Liver (tissue), 8 donors: ENCODE measurements at regions not wholly inside any gene's neighbourhood (a gene's known extent, or its start where the extent isn't known, plus 50 kb on each side); places are given as distances from the start of the nearest gene placed in this dataset.
A peak's percentile ranks its signal among the peaks of the same experiment; 100 is the strongest.

ENCODE experiments used
- DNase-seq: peaks from one replicate; pipeline ENCODE4 v3.0.0-alpha.2; 2017; ENCODE audit warnings: low spot score
- H3K27ac ChIP-seq, 2 donors: one replicate each; pipeline ENCODE4 v1.7.0; 2013; ENCODE audit warnings: inconsistent platforms in 2 of 2, low read length in 2 of 2, control low read depth in 1 of 2, low read depth in 1 of 2, mild to moderate bottlenecking in 1 of 2
- H3K27me3 ChIP-seq, 4 donors: one replicate each; pipeline versions ENCODE4 v1.6.1 to v1.7.0; 2013; ENCODE audit warnings: low read length in 3 of 4, inconsistent platforms in 1 of 4, mild to moderate bottlenecking in 1 of 4, moderate library complexity in 1 of 4; ENCODE audit not compliant: control insufficient read depth in 4 of 4, insufficient read depth in 4 of 4
- H3K36me3 ChIP-seq, 4 donors: one replicate each; pipeline versions ENCODE4 v1.6.1 to v1.7.0; 2013; ENCODE audit warnings: low read length in 3 of 4, mild to moderate bottlenecking in 3 of 4, low read depth in 1 of 4, moderate library complexity in 1 of 4; ENCODE audit not compliant: control insufficient read depth in 4 of 4, insufficient read depth in 3 of 4
- H3K4me1 ChIP-seq, 4 donors: one replicate each; pipeline versions ENCODE4 v1.6.1 to v1.7.0; 2013; ENCODE audit warnings: low read length in 3 of 4, mild to moderate bottlenecking in 3 of 4, moderate library complexity in 1 of 4; ENCODE audit not compliant: control insufficient read depth in 4 of 4, insufficient read depth in 4 of 4
- H3K4me3 ChIP-seq, 3 donors: one replicate each; pipeline versions ENCODE4 v1.6.1 to v1.7.0; 2013; ENCODE audit warnings: low read length in 3 of 3, control low read depth in 1 of 3, low read depth in 1 of 3, mild to moderate bottlenecking in 1 of 3
- H3K9ac ChIP-seq, 2 donors: one replicate each; pipeline ENCODE4 v1.7.0; 2013; ENCODE audit warnings: low read length in 2 of 2, mild to moderate bottlenecking in 2 of 2, moderate library complexity in 2 of 2, control low read depth in 1 of 2, low read depth in 1 of 2
- H3K9me3 ChIP-seq, 4 donors: one replicate each; pipeline versions ENCODE4 v1.6.1 to v1.7.0; 2013; ENCODE audit warnings: low read length in 3 of 4; ENCODE audit not compliant: control insufficient read depth in 4 of 4
- ATF3 ChIP-seq: IDR thresholded peaks from 2 replicates; pipeline ENCODE4 v1.6.1; 2016; ENCODE audit warnings: antibody characterized with exemption
- CTCF ChIP-seq: fragments of 150-350 bp; IDR thresholded peaks from 2 replicates; pipeline ENCODE4 v1.5.1; 2017; ENCODE audit warnings: improper control_type of control experiment, low read depth, low read length; ENCODE audit not compliant: missing input control
- EGR1 ChIP-seq, 2 donors: IDR thresholded peaks; 2 replicates each; pipeline ENCODE4 v1.6.1; 2016 to 2018; ENCODE audit warnings: antibody characterized with exemption in 2 of 2, low read depth in 2 of 2
- FOXA1 ChIP-seq: IDR thresholded peaks from 2 replicates; pipeline ENCODE4 v1.6.1; 2016; ENCODE audit warnings: antibody characterized with exemption
- FOXA2 ChIP-seq: IDR thresholded peaks from 2 replicates; pipeline ENCODE4 v1.6.1; 2016; ENCODE audit warnings: antibody characterized with exemption
- GABPA ChIP-seq, 2 donors: IDR thresholded peaks in 1 of 2; conservative IDR thresholded peaks in 1 of 2; 2 replicates each; pipeline ENCODE4 v1.6.1; 2016; ENCODE audit warnings: antibody characterized with exemption in 2 of 2, mild to moderate bottlenecking in 1 of 2, moderate library complexity in 1 of 2
- HNF4A ChIP-seq, 2 donors: conservative IDR thresholded peaks; 2 replicates each; pipeline ENCODE4 v1.6.1; 2016; ENCODE audit warnings: antibody characterized with exemption in 2 of 2, mild to moderate bottlenecking in 2 of 2
- HNF4G ChIP-seq: IDR thresholded peaks from 2 replicates; pipeline ENCODE4 v1.6.1; 2016; ENCODE audit warnings: antibody characterized with exemption
- JUND ChIP-seq, 2 donors: IDR thresholded peaks; 2 replicates each; pipeline ENCODE4 v1.6.1; 2016; ENCODE audit warnings: antibody characterized with exemption in 2 of 2
- MAX ChIP-seq: IDR thresholded peaks from 2 replicates; pipeline ENCODE4 v1.6.1; 2016; ENCODE audit warnings: antibody characterized with exemption
- NR2F2 ChIP-seq: IDR thresholded peaks from 2 replicates; pipeline ENCODE4 v1.6.1; 2016; ENCODE audit warnings: antibody characterized with exemption
- RAD21 ChIP-seq, 2 donors: IDR thresholded peaks; 2 replicates each; pipeline ENCODE4 v1.6.1; 2016; ENCODE audit warnings: antibody characterized with exemption in 2 of 2, mild to moderate bottlenecking in 2 of 2
- REST ChIP-seq: IDR thresholded peaks from 2 replicates; pipeline ENCODE4 v1.6.1; 2016; ENCODE audit warnings: antibody characterized with exemption, mild to moderate bottlenecking
- RXRA ChIP-seq, 2 donors: IDR thresholded peaks; 2 replicates each; pipeline ENCODE4 v1.6.1; 2017 to 2018; ENCODE audit warnings: antibody characterized with exemption in 2 of 2, mild to moderate bottlenecking in 1 of 2
- SP1 ChIP-seq: IDR thresholded peaks from 2 replicates; pipeline ENCODE4 v1.6.1; 2018; ENCODE audit warnings: antibody characterized with exemption, mild to moderate bottlenecking
- TAF1 ChIP-seq: conservative IDR thresholded peaks from 2 replicates; pipeline ENCODE4 v1.6.1; 2016; ENCODE audit warnings: antibody characterized with exemption, mild to moderate bottlenecking
- YY1 ChIP-seq: IDR thresholded peaks from 2 replicates; pipeline ENCODE4 v1.6.1; 2016; ENCODE audit warnings: antibody characterized with exemption, mild to moderate bottlenecking
- ZBTB33 ChIP-seq: IDR thresholded peaks from 2 replicates; pipeline ENCODE4 v1.6.1; 2016; ENCODE audit warnings: antibody characterized with exemption
- WGBS: extraction: QIAGEN DNeasy Blood & Tissue Kit; methylation state at CpG from one replicate; pipeline ENCODE4 v1.1.7; 2013; 5-methylcytosine and 5-hydroxymethylcytosine counted together
- donor health status: healthy.
- donor health status: healthy.
- donor health status: healthy.
- donor health status: healthy.
- donor health status: healthy.

- no peak overlapping the region for H3K27ac ChIP-seq
- H3K4me3 ChIP-seq: no peak overlapping the region
- H3K9me3 ChIP-seq: no peaks in the 10 kb centered on the region
- H3K36me3 ChIP-seq: no peaks in the 10 kb centered on the region
- peaks cover 0 to 16% (median 2%) of the 10 kb centered on the region in 4 donors for H3K4me1 ChIP-seq
- 49% methylated on average over 4 of the region's 4 CpGs for WGBS
- no peaks in the 10 kb centered on the region for H3K27me3 ChIP-seq
- no peak for DNase-seq
- peak; percentile 89 to 96 for TF ChIP-seq HNF4A (conservative IDR thresholded peaks at IDR 0.05)
- TF ChIP-seq RAD21 (IDR thresholded peaks at IDR 0.05): peak in 1 of 2 donors; percentile 21
- TF ChIP-seq JUND (IDR thresholded peaks at IDR 0.05): no peak
- TF ChIP-seq REST: no peak
- no peak for TF ChIP-seq YY1
- TF ChIP-seq TAF1: no peak
- no peak for TF ChIP-seq EGR1 (IDR thresholded peaks at IDR 0.05; ENCODE audit: low read depth in 2 of 2)
- no peak for TF ChIP-seq FOXA1
- peak; percentile 66 for TF ChIP-seq HNF4G
- TF ChIP-seq SP1: no peak
- no peak for TF ChIP-seq NR2F2
- TF ChIP-seq MAX: no peak
- TF ChIP-seq ZBTB33: no peak
- peak; percentile 40 to 47 for TF ChIP-seq RXRA (IDR thresholded peaks at IDR 0.05)
- TF ChIP-seq ATF3: peak; percentile 58
- TF ChIP-seq FOXA2: no peak
- TF ChIP-seq CTCF: no peak
- TF ChIP-seq GABPA (IDR thresholded peaks at IDR 0.05 in 1 of 2, conservative IDR thresholded peaks at IDR 0.05 in 1 of 2): no peak
- no peak overlapping the region for H3K9ac ChIP-seq
Observed at GRCh38 chr1:94345148-94345721, 73.0 kb upstream of the ABCD3 start.
